SK-N-SH treated with all-trans-retinoic acid at 6 μM for 48 hours (cell line): ENCODE measurements at regions not wholly inside any gene's neighbourhood (a gene's known extent, or its start where the extent isn't known, plus 50 kb on each side); places are given as distances from the start of the nearest gene placed in this dataset.

ENCODE experiments used
- ATAC-seq: fragments of 200-7000 bp; cut with Tn5 transposase; 3 replicates; pipeline ENCODE4 v1.9.1; 2020; ENCODE audit warnings: mild to moderate bottlenecking, moderate library complexity
- ARNTL ChIP-seq: fragments of 450-650 bp; formaldehyde crosslinking; IDR thresholded peaks from 2 replicates; pipeline ENCODE4 v1.5.0; 2020; ENCODE audit warnings: low read depth, mild to moderate bottlenecking, moderate library complexity, borderline replicate concordance
- BACH2 ChIP-seq: fragments of 250-450 bp; sonication (Bioruptor Pico); IDR thresholded peaks from 2 replicates; pipeline ENCODE4 v1.9.0; 2021; ENCODE audit warnings: mild to moderate bottlenecking, borderline replicate concordance
- CREB5 ChIP-seq: fragments of 250-450 bp; sonication (Bioruptor Pico); IDR thresholded peaks from 2 replicates; pipeline ENCODE4 v1.5.1; 2020; ENCODE audit warnings: low read depth, mild to moderate bottlenecking, moderate library complexity
- CSDC2 ChIP-seq: fragments of 250-450 bp; sonication (Bioruptor Pico); IDR thresholded peaks from 2 replicates; pipeline ENCODE4 v1.5.0; 2020; ENCODE audit warnings: mild to moderate bottlenecking, moderate library complexity
- ESRRG ChIP-seq: fragments of 250-450 bp; sonication (Bioruptor Pico); IDR thresholded peaks from 2 replicates; pipeline ENCODE4 v1.6.1; 2021; ENCODE audit warnings: mild to moderate bottlenecking
- GLIS3 ChIP-seq: fragments of 250-450 bp; sonication (Bioruptor Pico); IDR thresholded peaks from 2 replicates; pipeline ENCODE4 v1.5.0; 2020; ENCODE audit warnings: mild to moderate bottlenecking, moderate library complexity
- OSR1 ChIP-seq: fragments of 250-450 bp; sonication (Bioruptor Pico); IDR thresholded peaks from 2 replicates; pipeline ENCODE4 v1.8.0; 2022; ENCODE audit warnings: moderate library complexity, mild to moderate bottlenecking, inconsistent platforms
- POU6F1 ChIP-seq: fragments of 250-450 bp; sonication (Bioruptor Pico); IDR thresholded peaks from 2 replicates; pipeline ENCODE4 v1.8.0; 2021; ENCODE audit warnings: low read depth, mild to moderate bottlenecking, moderate library complexity, borderline replicate concordance
- PPARA ChIP-seq: fragments of 250-450 bp; sonication (Bioruptor Pico); IDR thresholded peaks from 2 replicates; pipeline ENCODE4 v1.5.0; 2020; ENCODE audit warnings: mild to moderate bottlenecking, borderline replicate concordance
- RARB ChIP-seq: fragments of 250-450 bp; sonication (Bioruptor Pico); IDR thresholded peaks from 2 replicates; pipeline ENCODE4 v1.8.0; 2021; ENCODE audit warnings: mild to moderate bottlenecking, moderate library complexity
- SNAI2 ChIP-seq: fragments of 250-450 bp; sonication (Bioruptor Pico); IDR thresholded peaks from 2 replicates; pipeline ENCODE4 v1.5.0; 2020; ENCODE audit warnings: mild to moderate bottlenecking, moderate library complexity
- TCF4 ChIP-seq: fragments of 250-450 bp; sonication (Bioruptor Pico); IDR thresholded peaks from 2 replicates; pipeline ENCODE4 v1.8.0; 2021; ENCODE audit warnings: mild to moderate bottlenecking, moderate library complexity, borderline replicate concordance
- ZC3H10 ChIP-seq: fragments of 250-450 bp; sonication (Bioruptor Pico); IDR thresholded peaks from 2 replicates; pipeline ENCODE4 v1.5.1; 2021; ENCODE audit warnings: mild to moderate bottlenecking, moderate library complexity
- ZFP3 ChIP-seq: fragments of 250-450 bp; sonication (Bioruptor Pico); IDR thresholded peaks from 2 replicates; pipeline ENCODE4 v1.5.0; 2020; ENCODE audit warnings: mild to moderate bottlenecking, moderate library complexity
- ZFP30 ChIP-seq: fragments of 450-650 bp; formaldehyde crosslinking; IDR thresholded peaks from 2 replicates; pipeline ENCODE4 v1.5.0; 2022; ENCODE audit warnings: mild to moderate bottlenecking, moderate library complexity
- ZNF565 ChIP-seq: fragments of 450-650 bp; formaldehyde crosslinking; conservative IDR thresholded peaks from 2 replicates; pipeline ENCODE4 v1.5.0; 2020; ENCODE audit warnings: low read depth, mild to moderate bottlenecking, moderate library complexity
- ZNF70 ChIP-seq: fragments of 450-650 bp; formaldehyde crosslinking; IDR thresholded peaks from 2 replicates; pipeline ENCODE4 v1.5.0; 2020; ENCODE audit warnings: mild to moderate bottlenecking, moderate library complexity
- ZNF8 ChIP-seq: fragments of 450-650 bp; formaldehyde crosslinking; IDR thresholded peaks from 2 replicates; pipeline ENCODE4 v1.5.0; 2020; ENCODE audit warnings: mild to moderate bottlenecking, moderate library complexity
- TF ChIP-seq, protein P1 (sequence below): fragments of 250-450 bp; sonication (Bioruptor Pico); IDR thresholded peaks from 2 replicates; pipeline ENCODE4 v1.5.0; 2020; ENCODE audit warnings: mild to moderate bottlenecking, moderate library complexity
- TF ChIP-seq, protein P2 (sequence below): fragments of 250-450 bp; sonication (Bioruptor Pico); IDR thresholded peaks from 2 replicates; pipeline ENCODE4 v1.5.1; 2021; ENCODE audit warnings: mild to moderate bottlenecking, moderate library complexity

GRCh38 chr6:77074037-77074713 is 389.1 kb downstream of the HTR1B start (continued):
- TF ChIP-seq, protein P1, sequence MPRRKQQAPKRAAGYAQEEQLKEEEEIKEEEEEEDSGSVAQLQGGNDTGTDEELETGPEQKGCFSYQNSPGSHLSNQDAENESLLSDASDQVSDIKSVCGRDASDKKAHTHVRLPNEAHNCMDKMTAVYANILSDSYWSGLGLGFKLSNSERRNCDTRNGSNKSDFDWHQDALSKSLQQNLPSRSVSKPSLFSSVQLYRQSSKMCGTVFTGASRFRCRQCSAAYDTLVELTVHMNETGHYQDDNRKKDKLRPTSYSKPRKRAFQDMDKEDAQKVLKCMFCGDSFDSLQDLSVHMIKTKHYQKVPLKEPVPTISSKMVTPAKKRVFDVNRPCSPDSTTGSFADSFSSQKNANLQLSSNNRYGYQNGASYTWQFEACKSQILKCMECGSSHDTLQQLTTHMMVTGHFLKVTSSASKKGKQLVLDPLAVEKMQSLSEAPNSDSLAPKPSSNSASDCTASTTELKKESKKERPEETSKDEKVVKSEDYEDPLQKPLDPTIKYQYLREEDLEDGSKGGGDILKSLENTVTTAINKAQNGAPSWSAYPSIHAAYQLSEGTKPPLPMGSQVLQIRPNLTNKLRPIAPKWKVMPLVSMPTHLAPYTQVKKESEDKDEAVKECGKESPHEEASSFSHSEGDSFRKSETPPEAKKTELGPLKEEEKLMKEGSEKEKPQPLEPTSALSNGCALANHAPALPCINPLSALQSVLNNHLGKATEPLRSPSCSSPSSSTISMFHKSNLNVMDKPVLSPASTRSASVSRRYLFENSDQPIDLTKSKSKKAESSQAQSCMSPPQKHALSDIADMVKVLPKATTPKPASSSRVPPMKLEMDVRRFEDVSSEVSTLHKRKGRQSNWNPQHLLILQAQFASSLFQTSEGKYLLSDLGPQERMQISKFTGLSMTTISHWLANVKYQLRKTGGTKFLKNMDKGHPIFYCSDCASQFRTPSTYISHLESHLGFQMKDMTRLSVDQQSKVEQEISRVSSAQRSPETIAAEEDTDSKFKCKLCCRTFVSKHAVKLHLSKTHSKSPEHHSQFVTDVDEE: no peak
- TF ChIP-seq CREB5 (CRISPR knock-in tag) (no peak), ESRRG (CRISPR knock-in tag) (no peak), RARB (no peak), SNAI2 (CRISPR knock-in tag) (no peak), ZNF565 (CRISPR knock-in tag) (no peak), GLIS3 (CRISPR knock-in tag) (no peak)

- ATAC-seq: no peak
- TF ChIP-seq ZNF565 (CRISPR knock-in tag) (no peak), ARNTL (CRISPR knock-in tag) (no peak), ESRRG (CRISPR knock-in tag) (no peak), RARB (no peak), ZC3H10 (CRISPR knock-in tag) (no peak), POU6F1 (CRISPR knock-in tag) (no peak), ZFP30 (CRISPR knock-in tag) (no peak), PPARA (CRISPR knock-in tag) (no peak), TCF4 (CRISPR knock-in tag) (no peak), CSDC2 (CRISPR knock-in tag) (no peak), CREB5 (CRISPR knock-in tag) (no peak)
- TF ChIP-seq, protein P2, sequence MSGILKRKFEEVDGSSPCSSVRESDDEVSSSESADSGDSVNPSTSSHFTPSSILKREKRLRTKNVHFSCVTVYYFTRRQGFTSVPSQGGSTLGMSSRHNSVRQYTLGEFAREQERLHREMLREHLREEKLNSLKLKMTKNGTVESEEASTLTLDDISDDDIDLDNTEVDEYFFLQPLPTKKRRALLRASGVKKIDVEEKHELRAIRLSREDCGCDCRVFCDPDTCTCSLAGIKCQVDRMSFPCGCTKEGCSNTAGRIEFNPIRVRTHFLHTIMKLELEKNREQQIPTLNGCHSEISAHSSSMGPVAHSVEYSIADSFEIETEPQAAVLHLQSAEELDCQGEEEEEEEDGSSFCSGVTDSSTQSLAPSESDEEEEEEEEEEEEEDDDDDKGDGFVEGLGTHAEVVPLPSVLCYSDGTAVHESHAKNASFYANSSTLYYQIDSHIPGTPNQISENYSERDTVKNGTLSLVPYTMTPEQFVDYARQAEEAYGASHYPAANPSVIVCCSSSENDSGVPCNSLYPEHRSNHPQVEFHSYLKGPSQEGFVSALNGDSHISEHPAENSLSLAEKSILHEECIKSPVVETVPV (CRISPR knock-in tag): no peak
- TF ChIP-seq, protein P1: no peak
These were observed 389.9 kb downstream of the HTR1B start for GRCh38 chr6:77073410-77073760.

DNA sequence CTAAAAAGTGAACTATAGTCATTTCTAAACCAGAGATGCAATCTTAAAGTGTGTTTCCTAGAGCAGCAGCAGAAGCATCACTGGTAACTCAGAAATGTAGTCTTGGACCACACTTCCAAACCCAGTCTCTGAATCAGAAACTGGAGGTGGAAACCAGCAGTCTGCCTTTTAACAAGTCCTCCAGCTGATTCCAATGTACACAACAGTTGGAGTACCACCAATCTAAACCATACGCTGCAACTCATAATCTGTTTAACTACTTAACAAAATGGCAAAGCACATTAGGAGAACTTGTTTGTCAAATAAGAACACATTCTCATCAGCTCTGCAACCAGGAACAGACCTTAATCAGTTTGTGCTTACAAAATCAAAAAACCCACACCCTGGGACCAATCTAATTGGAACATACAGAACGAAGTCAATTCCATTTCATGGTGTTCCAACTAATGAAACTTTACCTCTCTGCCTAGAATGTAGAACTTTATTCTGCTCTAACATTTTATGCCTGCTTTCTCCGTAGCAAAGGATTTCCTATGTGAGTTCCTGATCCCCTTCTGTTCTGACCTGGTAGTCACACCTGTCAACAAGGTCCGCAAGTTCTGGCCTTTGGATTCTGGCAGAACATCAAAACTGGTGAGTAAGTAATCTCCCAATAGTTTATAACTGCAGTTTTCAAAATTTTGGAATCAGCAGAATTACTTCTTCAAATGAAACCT is 390.4 kb downstream of the HTR1B start:
- no peak for ATAC-seq
- TF ChIP-seq CSDC2 (CRISPR knock-in tag) (no peak), ZNF8 (CRISPR knock-in tag) (no peak), PPARA (CRISPR knock-in tag) (no peak), ZNF70 (CRISPR knock-in tag) (no peak), ZFP3 (CRISPR knock-in tag) (no peak), TCF4 (CRISPR knock-in tag) (no peak), BACH2 (no peak), OSR1 (CRISPR knock-in tag) (no peak), ZC3H10 (CRISPR knock-in tag) (no peak)
